M059J (cell line): ENCODE measurements at regions not wholly inside any gene's neighbourhood (a gene's known extent, or its start where the extent isn't known, plus 50 kb on each side); places are given as distances from the start of the nearest gene placed in this dataset.

Experiments
- DNase-seq: peaks from one replicate; pipeline ENCODE4 v3.0.0-alpha.2; 2012; ENCODE audit warnings: low read depth

DNA sequence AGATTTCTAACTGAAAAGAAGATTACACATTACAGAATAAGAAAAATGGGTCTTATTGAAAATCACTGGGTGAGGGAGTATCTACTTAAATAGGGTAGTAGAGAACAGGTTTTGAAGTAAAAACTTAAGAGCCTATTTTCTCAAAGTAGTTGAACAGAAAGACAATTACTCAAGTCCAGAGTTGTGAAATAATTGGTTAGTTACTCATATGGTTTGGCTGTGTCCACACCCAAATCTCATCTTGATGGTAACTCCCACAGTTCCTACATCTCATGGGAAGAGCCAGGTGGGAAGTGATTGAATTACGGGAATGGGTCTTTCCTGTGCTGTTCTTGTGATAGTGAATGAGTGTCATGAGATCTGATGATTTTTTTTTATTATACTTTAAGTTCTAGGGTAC lies 1035.3 kb upstream of the GJE1 start:
- DNase-seq, result no peak

DNA sequence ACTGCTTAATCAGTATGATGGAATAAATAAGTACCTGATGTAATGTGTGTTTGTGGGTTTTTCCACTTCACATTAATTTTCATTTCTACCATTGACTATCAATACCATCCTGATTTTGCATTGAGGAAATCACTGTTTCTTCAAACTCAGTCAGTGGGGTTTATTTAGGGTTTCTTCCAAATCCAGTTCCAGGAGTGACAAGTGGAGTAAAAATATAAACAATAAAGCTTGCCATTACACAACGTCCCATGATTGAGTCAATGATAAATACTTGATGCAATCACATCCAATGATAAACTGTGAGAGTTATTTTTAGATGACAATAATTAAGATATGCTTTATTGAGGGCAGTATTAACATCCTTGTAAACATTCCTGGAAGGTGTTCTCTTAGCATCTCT lies 1037.4 kb upstream of the GJE1 start:
- no peak for DNase-seq

DNA sequence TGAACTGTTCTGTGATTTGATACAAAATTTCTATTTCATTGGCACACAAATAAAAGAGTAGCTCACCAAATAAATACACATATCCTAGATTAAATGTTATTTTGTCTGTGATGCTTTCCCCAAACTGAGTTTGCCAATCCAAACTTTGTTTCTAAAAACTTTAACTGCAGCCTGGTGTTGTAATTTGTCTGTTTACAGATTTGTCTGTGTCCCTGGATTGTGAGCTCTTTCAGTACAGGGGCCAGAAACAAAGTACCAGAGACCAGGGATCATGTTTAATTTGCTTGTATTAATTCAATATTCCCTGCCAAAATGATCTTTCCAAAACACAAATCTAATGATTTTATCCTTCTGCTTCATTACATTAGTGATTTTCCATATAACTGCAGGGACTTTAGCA lies 1044.6 kb upstream of the GJE1 start:
- no peak for DNase-seq

DNA sequence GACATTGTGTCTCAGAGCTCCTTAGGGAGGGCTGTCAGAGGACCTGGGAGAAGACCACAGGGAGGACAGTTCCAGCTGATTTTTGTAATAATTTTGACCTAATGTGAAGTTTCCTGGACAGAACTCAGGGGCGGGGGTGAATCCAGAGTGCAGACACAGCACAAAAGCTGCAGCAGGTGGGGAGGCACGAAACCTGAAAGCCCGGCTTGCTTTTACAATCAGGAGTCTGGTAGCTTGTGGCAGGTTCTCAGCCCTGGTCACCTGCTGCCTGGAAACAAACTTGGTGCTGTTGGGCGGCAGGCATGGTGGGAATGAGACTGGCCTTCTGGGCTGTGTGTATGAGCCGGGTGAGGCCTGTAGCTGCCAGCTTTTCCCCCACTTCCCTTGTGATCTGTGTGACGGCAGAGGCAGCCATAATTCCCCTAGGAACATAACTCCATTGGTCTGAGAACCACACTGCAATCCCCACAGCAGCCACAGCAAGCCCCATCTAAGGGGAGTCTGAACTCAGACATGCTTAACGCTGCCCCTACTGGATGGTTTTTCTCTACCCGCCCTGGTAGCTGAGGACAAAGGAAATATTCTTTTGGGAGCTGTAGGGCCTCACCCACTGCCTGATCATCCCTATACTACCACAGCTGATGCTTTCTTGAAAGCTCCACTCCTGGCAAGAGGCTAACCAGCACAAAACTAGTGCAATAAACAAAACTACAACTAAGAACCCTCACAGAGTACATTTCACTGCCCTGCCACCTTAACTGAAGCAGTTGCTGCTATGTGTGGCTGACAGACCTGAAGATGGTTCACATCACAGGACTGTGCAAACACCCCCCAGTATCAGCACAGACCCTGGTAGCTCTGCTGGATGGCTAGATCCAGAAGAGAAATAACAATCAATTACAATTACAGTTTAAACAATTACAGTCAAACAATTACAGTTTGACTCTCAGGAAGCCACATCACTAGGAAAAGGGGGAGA lies 1055.1 kb upstream of the GJE1 start:
- peak; percentile 28 for DNase-seq

DNA sequence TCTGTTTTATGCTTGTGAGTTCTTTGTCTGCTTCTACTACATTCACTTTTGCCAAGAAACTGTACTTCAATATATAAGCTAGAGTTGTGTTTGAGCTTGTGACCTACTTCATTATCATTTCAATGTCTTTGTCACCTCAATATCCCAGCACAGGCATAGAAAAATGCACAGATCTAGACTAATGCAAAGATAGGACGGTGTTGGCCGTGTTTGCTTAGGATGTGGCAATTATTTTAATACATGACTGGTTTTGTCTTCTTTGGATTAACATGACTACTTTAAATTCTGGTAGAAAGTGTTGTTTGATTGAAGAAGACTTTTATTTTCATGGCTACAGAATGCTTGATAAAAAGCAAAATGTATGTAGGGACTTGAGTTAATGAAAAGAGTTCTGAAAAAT lies 1075.0 kb upstream of the GJE1 start:
- no peak for DNase-seq

DNA sequence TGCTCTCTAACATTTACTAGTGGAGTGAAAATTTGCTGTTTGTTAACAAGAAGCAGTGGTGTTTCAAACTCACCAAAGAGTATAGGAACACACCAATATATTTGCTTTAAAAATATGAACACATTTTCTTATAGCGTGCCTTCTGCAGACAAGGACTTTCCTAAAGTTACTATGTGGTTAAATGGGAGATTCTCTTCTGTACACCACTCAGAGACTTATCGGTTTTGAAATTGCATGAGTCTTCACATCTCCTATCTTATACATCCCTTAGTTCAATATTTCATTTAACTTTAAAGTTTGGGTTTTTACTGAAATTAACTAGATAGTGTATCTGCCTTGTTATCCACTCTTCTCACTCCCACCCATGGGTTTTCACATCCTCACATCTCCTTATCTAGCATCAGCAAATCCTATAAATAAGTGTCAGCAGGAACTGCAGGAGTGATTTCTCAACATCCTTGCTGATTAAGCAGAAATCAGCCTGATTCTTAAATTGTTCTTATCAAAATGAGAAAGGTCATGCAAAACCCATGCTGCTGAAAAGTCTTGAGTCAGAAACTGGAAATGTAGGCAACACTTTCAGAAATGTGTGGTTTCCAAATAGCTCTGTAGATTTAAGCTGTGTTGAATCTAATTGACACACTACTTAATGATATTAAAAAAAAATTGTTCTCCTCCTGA lies 1075.6 kb upstream of the GJE1 start:
- peak; percentile 16 for DNase-seq

DNA sequence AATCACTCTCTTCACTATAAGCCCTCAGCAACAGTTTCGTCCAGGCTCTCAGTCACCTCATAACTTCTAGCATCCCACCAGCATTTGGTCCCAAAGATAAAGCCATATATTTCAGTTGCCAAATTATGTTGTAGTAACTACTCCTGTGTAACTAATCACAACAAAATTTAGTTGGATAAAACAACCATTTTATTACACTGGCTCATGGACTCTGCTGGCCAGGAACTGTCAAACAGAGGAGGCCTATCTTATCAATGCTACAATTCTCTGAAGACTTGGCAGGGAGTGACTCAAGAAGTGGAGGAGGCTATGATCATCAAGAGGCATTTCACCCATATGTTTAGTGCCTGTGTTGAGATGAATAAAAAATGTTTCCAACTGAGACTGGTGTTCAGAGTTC lies 1082.3 kb upstream of the GJE1 start:
- no peak for DNase-seq

DNA sequence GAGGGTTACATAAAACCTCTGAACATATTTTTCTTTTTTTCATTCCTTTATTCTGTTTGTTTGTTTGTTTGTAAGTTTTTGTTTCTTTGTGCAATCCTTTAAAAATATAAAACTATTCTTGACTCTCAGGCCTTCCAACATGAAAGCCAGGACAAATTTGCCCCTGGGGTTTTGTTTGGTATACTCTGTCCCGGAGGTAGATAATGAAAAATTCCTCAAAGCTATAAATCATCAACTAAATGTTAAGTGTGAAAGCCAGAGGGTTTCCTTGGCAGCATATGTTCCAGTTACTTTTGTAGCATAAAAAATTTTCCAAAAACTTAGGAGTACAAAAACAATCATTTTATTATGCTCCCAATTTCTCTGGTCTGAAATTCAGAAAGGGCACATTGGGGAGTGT lies 1084.3 kb upstream of the GJE1 start:
- peak; percentile 64 for DNase-seq

DNA sequence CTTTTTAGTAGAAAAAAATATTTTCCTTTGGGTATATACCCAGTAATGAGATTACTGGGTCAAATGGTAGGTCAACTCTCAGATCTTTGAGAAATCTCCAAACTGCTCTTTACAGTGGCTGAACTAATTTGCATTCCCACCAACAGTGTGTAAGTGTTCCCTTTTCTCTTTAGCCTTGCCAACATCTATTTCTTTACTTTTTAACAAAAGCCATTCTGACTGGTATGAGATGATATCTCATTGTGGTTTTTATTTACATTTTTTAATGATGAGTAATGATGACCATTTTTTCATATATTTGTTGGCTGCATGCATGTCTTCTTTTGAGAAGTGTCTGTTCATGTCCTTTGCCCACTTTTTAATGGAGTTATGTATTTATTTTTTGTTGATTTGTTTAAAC lies 1086.2 kb upstream of the GJE1 start:
- peak; percentile 86 for DNase-seq

DNA sequence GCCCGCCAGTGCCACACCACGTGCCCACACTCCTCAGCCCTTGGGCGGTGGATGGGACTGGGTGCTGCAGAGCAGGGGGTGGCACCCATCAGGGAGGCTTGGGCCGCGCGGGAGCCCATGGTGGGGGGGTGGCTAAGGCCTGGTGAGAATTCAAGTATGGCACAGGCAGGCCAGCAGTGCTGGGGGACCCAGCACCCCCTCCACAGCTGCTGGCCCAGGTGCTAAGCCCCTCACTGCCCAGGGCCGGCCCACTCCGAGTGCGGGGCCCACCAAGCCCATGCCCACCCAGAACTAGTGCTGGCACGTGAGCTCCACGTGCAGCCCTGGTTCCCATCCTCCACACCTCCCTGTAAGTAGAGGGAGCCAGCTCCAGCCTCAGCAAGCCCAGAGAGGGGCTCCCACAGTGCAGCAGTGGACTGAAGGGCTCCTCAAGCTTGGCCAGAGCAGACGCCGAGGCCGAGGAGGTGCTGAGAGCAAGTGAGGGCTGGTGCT lies 1091.1 kb upstream of the GJE1 start:
- no peak for DNase-seq

DNA sequence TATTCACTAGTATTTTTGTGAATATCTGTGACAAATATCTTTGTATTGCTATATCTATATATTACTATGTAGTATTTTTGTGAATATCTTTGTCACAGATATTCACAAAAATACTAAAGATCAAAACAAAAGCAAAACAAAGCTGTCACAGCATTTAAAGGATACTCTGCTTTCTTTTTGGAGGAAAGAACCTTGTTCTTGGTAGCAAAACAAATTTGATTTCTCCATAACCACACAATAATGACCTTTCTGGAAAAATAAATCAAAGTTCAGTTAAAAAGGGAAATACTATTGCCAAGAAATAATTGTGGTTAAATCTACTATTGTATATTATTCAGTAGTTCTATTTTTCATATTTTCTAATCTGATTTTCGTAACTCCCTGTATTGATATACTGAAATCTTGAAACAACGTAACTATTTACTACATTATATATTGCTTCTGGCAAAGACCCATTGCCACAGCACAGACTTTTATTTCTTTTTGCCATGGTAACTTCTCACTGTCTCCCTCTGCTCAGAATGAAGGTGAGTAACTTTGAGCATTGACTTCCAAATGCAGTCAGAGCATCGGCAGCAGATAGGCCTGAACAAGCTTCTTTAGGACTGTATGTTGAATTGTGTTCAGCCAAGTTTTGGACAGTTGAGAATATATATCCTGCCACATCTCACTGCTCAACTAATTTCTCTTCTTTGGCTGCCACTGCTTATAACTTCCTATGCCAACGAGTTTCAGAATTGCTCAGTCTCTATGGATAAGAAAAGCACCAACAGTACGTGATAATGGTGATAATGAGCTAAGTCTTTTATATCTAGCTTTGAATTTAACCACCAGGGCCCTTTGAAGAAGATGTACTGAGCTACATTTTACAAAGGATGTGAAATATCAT lies 1097.2 kb upstream of the GJE1 start:
- DNase-seq, result no peak

DNA sequence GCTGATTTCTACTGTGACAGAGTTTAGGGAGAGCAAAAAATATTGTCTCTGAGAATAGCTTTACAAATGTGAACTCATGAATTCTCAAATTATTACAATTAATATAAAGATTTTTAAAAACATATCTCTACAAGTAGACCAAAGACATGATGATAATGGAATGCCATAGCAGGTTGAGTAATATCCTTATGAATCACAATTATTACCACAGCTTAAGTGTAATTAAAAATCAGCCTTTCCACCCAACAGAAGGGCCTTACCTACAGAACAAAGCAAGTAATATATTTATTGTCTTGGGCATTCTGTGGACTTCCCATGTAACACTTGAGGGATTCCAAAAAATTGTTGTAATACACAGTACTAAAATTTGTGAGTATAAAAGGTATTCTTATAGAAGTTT lies 1099.6 kb upstream of the GJE1 start:
- peak; percentile 12 for DNase-seq

DNA sequence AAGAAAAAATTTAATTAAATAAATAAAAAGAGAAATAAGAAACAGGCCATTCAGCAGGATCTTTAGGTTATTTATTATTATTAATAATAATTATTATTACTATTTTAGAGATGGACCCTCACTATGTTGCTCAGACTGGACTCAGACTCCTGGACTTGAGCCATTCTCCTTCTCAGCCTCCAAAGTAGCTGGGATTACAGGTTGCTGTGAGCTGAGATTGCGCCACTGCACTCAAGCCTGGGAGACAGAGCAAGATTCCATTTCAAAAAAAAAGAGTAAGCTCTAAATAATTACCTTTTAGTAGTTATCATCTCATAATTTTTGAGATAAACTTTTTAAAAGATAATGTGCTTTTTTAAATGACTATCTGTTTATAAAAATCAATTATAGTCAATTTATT lies 1102.8 kb upstream of the GJE1 start:
- DNase-seq, result no peak

DNA sequence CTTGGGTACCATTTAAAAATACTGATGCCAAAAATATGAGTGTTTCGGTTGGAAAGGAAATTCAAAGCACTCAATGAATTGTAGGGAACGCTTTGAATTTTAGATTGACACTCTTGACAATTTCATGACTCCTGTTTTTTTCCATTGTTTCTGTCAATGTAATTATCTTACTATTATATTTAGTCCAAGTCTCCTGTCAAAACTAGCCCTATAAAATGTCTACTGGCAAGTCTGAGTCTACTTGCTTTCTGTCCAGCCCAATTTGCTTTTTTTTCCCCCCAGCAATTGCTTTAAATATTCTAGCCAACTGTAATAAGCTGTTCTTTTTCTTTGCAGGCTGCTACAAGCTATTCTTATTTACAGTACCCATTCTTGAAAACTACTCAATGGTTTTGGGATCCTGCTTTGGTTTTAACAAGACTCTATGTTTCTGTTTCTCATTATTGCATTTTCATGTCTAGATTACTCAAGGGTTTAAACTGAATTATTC lies 1103.9 kb upstream of the GJE1 start:
- no peak for DNase-seq

DNA sequence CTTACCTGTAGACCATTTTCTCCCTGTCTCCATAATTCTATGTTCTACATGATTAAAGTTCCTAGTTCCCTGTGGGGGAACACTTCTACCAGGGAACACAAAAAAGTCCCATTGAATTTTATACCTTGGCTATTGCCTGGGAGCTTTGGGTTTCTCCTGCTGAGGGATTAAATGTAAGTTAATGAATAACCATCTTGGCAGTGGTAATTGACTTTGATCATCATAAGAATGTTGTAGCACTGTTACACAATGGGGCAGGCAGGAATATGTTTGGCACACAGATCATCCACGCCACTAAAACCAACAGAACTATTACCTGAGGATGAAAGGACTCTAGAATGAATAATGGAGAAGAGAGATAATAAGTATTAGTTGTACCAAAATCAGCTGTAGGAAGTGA lies 1106.2 kb upstream of the GJE1 start:
- DNase-seq, result no peak

DNA sequence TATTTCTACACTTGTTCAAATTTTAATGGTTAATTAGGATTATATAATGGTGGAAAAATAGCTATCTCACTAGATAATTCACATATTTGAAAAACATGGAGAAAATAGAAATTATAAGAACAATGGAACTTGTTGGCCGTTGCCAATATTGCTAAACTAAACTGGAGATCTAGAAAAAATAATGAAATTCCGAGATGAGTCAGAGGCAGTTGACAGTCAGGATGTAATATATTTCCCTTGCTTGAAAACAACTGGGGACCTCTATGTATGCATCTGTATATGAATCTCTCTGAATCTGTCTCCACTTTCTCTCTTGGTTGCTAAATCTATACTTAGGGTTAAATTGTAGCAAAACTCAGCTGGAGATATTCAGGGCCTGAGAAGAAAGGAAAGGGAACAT lies 1108.2 kb upstream of the GJE1 start:
- peak; percentile 10 for DNase-seq

DNA sequence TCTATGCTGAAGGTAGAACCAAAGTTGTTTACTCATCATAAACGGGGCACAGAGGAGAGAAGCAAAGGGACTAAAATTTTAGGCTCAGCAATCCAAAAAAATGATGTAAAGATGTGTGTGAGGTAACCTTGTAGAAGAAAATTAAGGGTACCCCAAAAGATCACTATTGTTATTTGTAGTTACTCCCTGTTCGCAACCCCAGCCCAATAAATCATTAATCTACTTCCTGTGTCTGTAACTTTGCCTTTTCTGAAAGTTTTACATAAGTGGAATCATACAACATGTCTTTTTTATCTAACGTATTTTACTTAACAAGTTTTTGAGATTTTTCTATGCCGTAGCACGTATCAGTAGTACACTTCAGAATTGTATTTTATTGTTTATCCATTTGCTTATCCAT lies 1114.8 kb upstream of the GJE1 start:
- DNase-seq, result no peak

DNA sequence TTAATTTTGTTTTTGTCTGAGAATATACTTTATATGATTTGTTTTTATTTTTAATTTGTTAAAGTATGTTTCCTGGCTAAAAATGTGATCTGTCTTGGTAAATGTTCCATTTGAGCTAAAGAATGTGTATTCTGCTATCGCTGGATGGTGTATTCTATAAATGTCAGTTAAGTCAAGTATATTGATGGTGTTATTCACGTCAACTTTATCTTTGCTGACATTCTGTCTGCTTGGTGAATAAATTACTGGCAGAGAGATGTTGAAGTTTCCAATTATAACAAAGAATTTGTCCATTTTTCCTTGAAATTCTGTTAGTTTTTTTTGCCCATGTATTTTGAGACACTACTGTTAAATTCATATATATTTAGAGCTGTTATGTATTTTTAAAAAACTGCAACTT lies 1131.8 kb upstream of the GJE1 start:
- DNase-seq, result no peak

DNA sequence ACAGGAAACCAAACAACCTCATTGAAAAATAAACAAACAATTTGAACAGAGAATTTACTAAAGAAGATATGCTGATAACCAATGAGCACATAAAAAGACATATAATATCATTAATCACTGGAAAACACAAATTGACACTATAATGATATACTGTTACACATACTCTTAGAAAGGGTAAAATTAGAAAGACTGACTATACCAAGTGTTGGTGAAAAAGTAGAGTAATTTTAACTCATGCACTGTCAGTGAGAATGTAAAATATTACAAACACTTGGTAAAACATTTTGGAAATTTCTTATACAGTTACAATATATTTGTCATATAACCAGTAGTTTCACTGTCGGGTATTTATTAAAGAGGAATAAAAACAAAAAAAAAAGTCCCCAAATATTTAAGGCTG lies 1139.2 kb upstream of the GJE1 start:
- no peak for DNase-seq

DNA sequence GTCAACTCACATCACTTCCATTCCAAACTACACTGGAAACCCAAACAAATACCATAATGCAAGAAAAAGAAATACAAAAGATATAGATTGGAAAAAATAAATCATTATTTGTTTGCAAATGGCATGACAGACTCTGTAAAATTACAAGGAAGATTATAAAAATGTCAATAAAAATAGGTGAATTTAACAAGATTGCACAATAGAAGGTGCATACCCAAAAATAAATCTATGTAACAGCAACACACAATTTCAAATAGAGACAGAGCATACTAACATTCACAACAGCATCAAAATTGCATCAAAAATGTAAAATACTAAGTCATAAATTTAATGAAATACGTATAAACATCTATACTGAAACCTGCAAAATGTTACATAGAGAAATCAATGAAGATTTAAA lies 1140.0 kb upstream of the GJE1 start:
- DNase-seq, result no peak

DNA sequence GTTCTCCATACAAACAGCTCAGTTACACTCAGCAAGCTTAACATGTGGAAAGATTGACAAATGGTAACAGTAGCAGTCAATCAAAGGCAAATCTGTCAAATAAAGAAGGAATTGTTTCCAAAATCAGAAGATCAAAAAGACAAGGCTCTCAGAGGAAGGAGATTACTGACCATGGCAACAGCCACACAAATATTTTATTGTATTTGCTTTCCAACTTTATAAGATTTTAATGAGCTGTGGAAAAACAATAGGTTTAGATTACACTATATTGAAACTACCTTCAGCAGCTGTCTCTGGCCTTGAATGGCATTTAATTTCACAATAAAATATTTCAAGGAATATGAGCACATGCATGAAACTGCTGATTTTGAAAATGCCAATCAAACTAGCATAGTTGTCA lies 1143.9 kb upstream of the GJE1 start:
- peak; percentile 68 for DNase-seq
